ENCODE measurements at regions not wholly inside any gene's neighbourhood (a gene's known extent, or its start where the extent isn't known, plus 50 kb on each side); places are given as distances from the start of the nearest gene placed in this dataset.
"Not testable (repeated sequence)": the region's sequence is repeated elsewhere in the genome, so short reads cannot be mapped to it uniquely, and the experiment has no call there.

GRCh38 chr3:104168386-104168785 is 1198.3 kb upstream of the ALCAM start:
- H3K4me3 Mint-ChIP-seq: no peak overlapping the region
- H3K4me1 Mint-ChIP-seq (ENCODE audit: low read depth): no peaks in the 10 kb centered on the region
- H3K27ac Mint-ChIP-seq: no peak overlapping the region
- H3K9me3 Mint-ChIP-seq: peaks cover 9% of the 10 kb centered on the region
- H3K36me3 Mint-ChIP-seq (ENCODE audit: low read depth): no peaks in the 10 kb centered on the region
- no peak for DNase-seq
- no peaks in the 10 kb centered on the region for H3K27me3 Mint-ChIP-seq

GRCh38 chr3:104175696-104176095 is 1191.0 kb upstream of the ALCAM start:
- Mint-ChIP-seq H3K4me1 (ENCODE audit: low read depth) (no peaks in the 10 kb centered on the region), H3K27ac (no peak overlapping the region), H3K36me3 (ENCODE audit: low read depth) (no peaks in the 10 kb centered on the region), H3K4me3 (no peak overlapping the region), H3K9me3 (no peaks in the 10 kb centered on the region), H3K27me3 (no peaks in the 10 kb centered on the region)
- no peak for DNase-seq

GRCh38 chr3:104176706-104177105 is 1190.0 kb upstream of the ALCAM start:
- H3K4me1 Mint-ChIP-seq (ENCODE audit: low read depth): no peaks in the 10 kb centered on the region
- no peak for DNase-seq
- no peaks in the 10 kb centered on the region for H3K27me3 Mint-ChIP-seq

GRCh38 chr3:104178680-104179079 is 1188.0 kb upstream of the ALCAM start:
- H3K27me3 Mint-ChIP-seq: no peaks in the 10 kb centered on the region
- no peak overlapping the region for H3K27ac Mint-ChIP-seq
- no peaks in the 10 kb centered on the region for H3K9me3 Mint-ChIP-seq

More at GRCh38 chr3:104176706-104177105, 1190.0 kb upstream of the ALCAM start:
- Mint-ChIP-seq H3K36me3 (ENCODE audit: low read depth) (no peaks in the 10 kb centered on the region), H3K27ac (no peak overlapping the region), H3K4me3 (no peak overlapping the region), H3K9me3 (no peaks in the 10 kb centered on the region)

GRCh38 chr3:104180906-104181305 is 1185.8 kb upstream of the ALCAM start:
- DNase-seq: no peak
- no peaks in the 10 kb centered on the region for H3K27me3 Mint-ChIP-seq
- no peak overlapping the region for H3K4me3 Mint-ChIP-seq
- no peaks in the 10 kb centered on the region for H3K36me3 Mint-ChIP-seq (ENCODE audit: low read depth)
- no peaks in the 10 kb centered on the region for H3K4me1 Mint-ChIP-seq (ENCODE audit: low read depth)
- no peaks in the 10 kb centered on the region for H3K9me3 Mint-ChIP-seq
- no peak overlapping the region for H3K27ac Mint-ChIP-seq

More at GRCh38 chr3:104178680-104179079, 1188.0 kb upstream of the ALCAM start:
- DNase-seq: no peak
- Mint-ChIP-seq H3K4me1 (ENCODE audit: low read depth) (no peaks in the 10 kb centered on the region), H3K36me3 (ENCODE audit: low read depth) (no peaks in the 10 kb centered on the region), H3K4me3 (no peak overlapping the region)

- H3K4me1 Mint-ChIP-seq (ENCODE audit: low read depth): no peaks in the 10 kb centered on the region
- DNase-seq: no peak
These were observed 1176.0 kb upstream of the ALCAM start for GRCh38 chr3:104190681-104191080.

GRCh38 chr3:104198131-104198530 is 1168.6 kb upstream of the ALCAM start:
- no peak for DNase-seq
- no peaks in the 10 kb centered on the region for H3K27me3 Mint-ChIP-seq
- H3K27ac Mint-ChIP-seq: no peak overlapping the region
- H3K9me3 Mint-ChIP-seq: peaks cover 7% of the 10 kb centered on the region
- no peaks in the 10 kb centered on the region for H3K36me3 Mint-ChIP-seq (ENCODE audit: low read depth)
- H3K4me3 Mint-ChIP-seq: no peak overlapping the region
- H3K4me1 Mint-ChIP-seq (ENCODE audit: low read depth): no peaks in the 10 kb centered on the region

More at GRCh38 chr3:104190681-104191080, 1176.0 kb upstream of the ALCAM start:
- H3K4me3 Mint-ChIP-seq: no peak overlapping the region
- no peaks in the 10 kb centered on the region for H3K36me3 Mint-ChIP-seq (ENCODE audit: low read depth)
- peaks cover 5% of the 10 kb centered on the region for H3K9me3 Mint-ChIP-seq
- H3K27me3 Mint-ChIP-seq: no peaks in the 10 kb centered on the region
- H3K27ac Mint-ChIP-seq: no peak overlapping the region

- H3K9me3 Mint-ChIP-seq: peaks cover 3% of the 10 kb centered on the region
- no peak for DNase-seq
- H3K36me3 Mint-ChIP-seq (ENCODE audit: low read depth): no peaks in the 10 kb centered on the region
- H3K4me1 Mint-ChIP-seq (ENCODE audit: low read depth): no peaks in the 10 kb centered on the region
- H3K27ac Mint-ChIP-seq: no peak overlapping the region
- no peak overlapping the region for H3K4me3 Mint-ChIP-seq
- H3K27me3 Mint-ChIP-seq: no peaks in the 10 kb centered on the region
These were observed 1159.8 kb upstream of the ALCAM start for GRCh38 chr3:104206925-104207324.

- Mint-ChIP-seq H3K27me3 (no peaks in the 10 kb centered on the region), H3K4me3 (no peak overlapping the region), H3K4me1 (ENCODE audit: low read depth) (no peaks in the 10 kb centered on the region), H3K36me3 (ENCODE audit: low read depth) (no peaks in the 10 kb centered on the region), H3K9me3 (peaks cover 4% of the 10 kb centered on the region), H3K27ac (no peak overlapping the region)
- no peak for DNase-seq
These were observed 1152.4 kb upstream of the ALCAM start for GRCh38 chr3:104214277-104214676.

GRCh38 chr3:104214937-104215336 is 1151.8 kb upstream of the ALCAM start:
- no peaks in the 10 kb centered on the region for H3K36me3 Mint-ChIP-seq (ENCODE audit: low read depth)
- H3K9me3 Mint-ChIP-seq: peaks cover 4% of the 10 kb centered on the region
- H3K4me3 Mint-ChIP-seq: no peak overlapping the region
- DNase-seq: no peak
- no peak overlapping the region for H3K27ac Mint-ChIP-seq
- H3K4me1 Mint-ChIP-seq (ENCODE audit: low read depth): no peaks in the 10 kb centered on the region
- no peaks in the 10 kb centered on the region for H3K27me3 Mint-ChIP-seq

- H3K36me3 Mint-ChIP-seq (ENCODE audit: low read depth); H3K4me3 Mint-ChIP-seq; H3K4me1 Mint-ChIP-seq (ENCODE audit: low read depth); DNase-seq; H3K9me3 Mint-ChIP-seq; H3K27ac Mint-ChIP-seq; H3K27me3 Mint-ChIP-seq: not testable (repeated sequence)
These were observed 1147.7 kb upstream of the ALCAM start for GRCh38 chr3:104219046-104219445.

- Mint-ChIP-seq H3K27me3 (no peaks in the 10 kb centered on the region), H3K4me3 (no peak overlapping the region), H3K36me3 (ENCODE audit: low read depth) (no peaks in the 10 kb centered on the region), H3K4me1 (ENCODE audit: low read depth) (no peaks in the 10 kb centered on the region), H3K27ac (no peak overlapping the region), H3K9me3 (no peaks in the 10 kb centered on the region)
- no peak for DNase-seq
These were observed 1132.1 kb upstream of the ALCAM start for GRCh38 chr3:104234442-104235194.

- DNase-seq: no peak
- peaks cover 11% of the 10 kb centered on the region for H3K9me3 Mint-ChIP-seq
- H3K4me3 Mint-ChIP-seq: no peak overlapping the region
- no peaks in the 10 kb centered on the region for H3K4me1 Mint-ChIP-seq (ENCODE audit: low read depth)
- no peaks in the 10 kb centered on the region for H3K36me3 Mint-ChIP-seq (ENCODE audit: low read depth)
- no peak overlapping the region for H3K27ac Mint-ChIP-seq
- no peaks in the 10 kb centered on the region for H3K27me3 Mint-ChIP-seq
These were observed 1122.0 kb upstream of the ALCAM start for GRCh38 chr3:104244680-104245220.

GRCh38 chr3:104245261-104245660 is 1121.4 kb upstream of the ALCAM start:
- Mint-ChIP-seq H3K27ac (no peak overlapping the region), H3K4me3 (no peak overlapping the region), H3K4me1 (ENCODE audit: low read depth) (no peaks in the 10 kb centered on the region), H3K36me3 (ENCODE audit: low read depth) (no peaks in the 10 kb centered on the region), H3K27me3 (no peaks in the 10 kb centered on the region), H3K9me3 (peaks cover 11% of the 10 kb centered on the region)
- DNase-seq: no peak

- Mint-ChIP-seq H3K36me3 (ENCODE audit: low read depth) (no peaks in the 10 kb centered on the region), H3K9me3 (peaks cover 9% of the 10 kb centered on the region), H3K4me3 (no peak overlapping the region), H3K27ac (no peak overlapping the region), H3K27me3 (no peaks in the 10 kb centered on the region), H3K4me1 (ENCODE audit: low read depth) (no peaks in the 10 kb centered on the region)
- no peak for DNase-seq
These were observed 1120.7 kb upstream of the ALCAM start for GRCh38 chr3:104245981-104246380.

Data from activated T-cell treated with anti-CD3 and anti-CD28 coated beads, Interleukin-2, amount 50 U/mL, for 24 hours (primary cell).